Ascending aorta (tissue), 2 donors: ENCODE measurements at regions not wholly inside any gene's neighbourhood (a gene's known extent, or its start where the extent isn't known, plus 50 kb on each side); places are given as distances from the start of the nearest gene placed in this dataset.

Experiments used
- DNase-seq, 2 donors: peaks; one replicate each; pipeline ENCODE4 v3.0.0-alpha.2; 2019; ENCODE audit warnings: low spot score in 2 of 2
- H3K27ac ChIP-seq, 2 donors: fragments of 200-600 bp; sonication (generic); one replicate each; pipeline ENCODE4 v1.5.1; 2016 to 2017; ENCODE audit warnings: mild to moderate bottlenecking in 1 of 2
- H3K27me3 ChIP-seq: fragments of 200-600 bp; sonication (generic); one replicate; pipeline ENCODE4 v1.5.1; 2017
- H3K36me3 ChIP-seq, 2 donors: fragments of 200-600 bp; sonication (generic); one replicate each; pipeline ENCODE4 v1.5.1; 2016
- H3K4me1 ChIP-seq, 2 donors: fragments of 200-600 bp; sonication (generic); one replicate each; pipeline ENCODE4 v1.5.1; 2016 to 2017; ENCODE audit warnings: mild to moderate bottlenecking in 1 of 2
- H3K4me3 ChIP-seq, 2 donors: fragments of 200-600 bp; sonication (generic); one replicate each; pipeline ENCODE4 v1.5.1; 2016 to 2017; ENCODE audit warnings: mild to moderate bottlenecking in 1 of 2
- H3K9me3 ChIP-seq, 2 donors: fragments of 200-600 bp; sonication (generic); one replicate each; pipeline ENCODE4 v1.5.1; 2016
- CTCF ChIP-seq, 3 experiments: fragments of 200-600 bp in 2 of 3; fragments of 450-650 bp in 1 of 3; sonication (generic) in 2 of 3; IDR thresholded peaks; one replicate each; pipeline ENCODE4 v1.5.1; 2016 to 2019; ENCODE audit warnings: antibody characterized with exemption in 3 of 3, mild to moderate bottlenecking in 1 of 3, moderate library complexity in 1 of 3
- intact Hi-C: fragments of 100-400 bp; cut with DNase I; formaldehyde crosslinking; loops from one replicate; pipeline ENCODE4 v1.15.1; 2023

DNA sequence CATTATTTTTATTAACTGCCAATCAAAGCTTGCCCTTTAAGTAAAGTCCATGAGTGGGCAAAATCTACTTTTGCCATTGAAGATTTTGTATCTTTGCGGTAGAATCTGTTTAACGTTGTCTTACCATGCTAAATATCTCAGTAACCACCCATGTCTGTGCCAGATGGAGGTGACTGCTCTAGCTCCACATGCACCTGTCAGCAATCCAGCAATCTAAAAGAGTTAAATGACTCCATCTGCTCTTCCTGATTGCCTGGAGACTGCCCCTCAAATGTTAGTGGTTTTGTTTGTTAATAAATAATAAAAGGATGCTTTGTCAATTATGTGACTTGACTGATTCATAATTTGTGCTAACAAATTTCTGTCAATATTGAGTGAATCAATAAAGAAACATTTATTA lies 141.7 kb downstream of the RBM43 start:
- Histone ChIP-seq H3K4me1 (no peaks in the 10 kb centered on the region), H3K27me3 (no peaks in the 10 kb centered on the region), H3K9me3 (no peaks in the 10 kb centered on the region), H3K36me3 (no peaks in the 10 kb centered on the region), H3K27ac (no peak overlapping the region), H3K4me3 (no peak overlapping the region)
- no peak for DNase-seq
- no peak for TF ChIP-seq CTCF (IDR thresholded peaks at IDR 0.05)
- intact Hi-C loops, result no loop called here

- TF ChIP-seq CTCF (IDR thresholded peaks at IDR 0.05), result no peak
- intact Hi-C loops, result no loop called here
- no peaks in the 10 kb centered on the region for H3K27me3 ChIP-seq
- H3K4me3 ChIP-seq, result no peak overlapping the region
- H3K4me1 ChIP-seq, result no peaks in the 10 kb centered on the region
- no peaks in the 10 kb centered on the region for H3K36me3 ChIP-seq
- no peak overlapping the region for H3K27ac ChIP-seq
- DNase-seq, result no peak
- H3K9me3 ChIP-seq, result no peaks in the 10 kb centered on the region
Measured at GRCh38 chr2:151119374-151119773, 142.3 kb downstream of the RBM43 start.

DNA sequence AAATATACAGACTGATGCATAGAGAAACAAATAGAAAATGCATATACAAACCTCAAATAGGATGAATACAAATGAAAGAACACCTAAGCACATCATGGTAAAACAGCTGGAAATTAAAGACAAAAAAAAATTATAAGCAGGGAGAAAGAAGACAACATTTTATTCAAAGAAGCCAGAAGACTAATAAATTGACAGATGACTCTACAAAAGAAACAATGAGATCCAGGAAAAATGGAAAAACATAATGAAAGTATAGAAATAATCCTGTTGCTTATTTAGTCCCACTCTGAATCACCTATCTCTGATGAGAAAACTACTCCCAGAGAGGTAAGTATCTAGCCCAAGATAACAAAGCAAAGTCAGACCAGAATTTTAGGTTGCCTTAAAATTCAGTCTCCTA lies 143.4 kb downstream of the RBM43 start:
- H3K27me3 ChIP-seq, result no peaks in the 10 kb centered on the region
- DNase-seq, result no peak
- H3K4me3 ChIP-seq, result no peak overlapping the region
- no peak overlapping the region for H3K27ac ChIP-seq
- no peaks in the 10 kb centered on the region for H3K36me3 ChIP-seq
- no peaks in the 10 kb centered on the region for H3K4me1 ChIP-seq
- H3K9me3 ChIP-seq, result no peaks in the 10 kb centered on the region
- intact Hi-C loops, result no loop called here
- no peak for TF ChIP-seq CTCF (IDR thresholded peaks at IDR 0.05)

DNA sequence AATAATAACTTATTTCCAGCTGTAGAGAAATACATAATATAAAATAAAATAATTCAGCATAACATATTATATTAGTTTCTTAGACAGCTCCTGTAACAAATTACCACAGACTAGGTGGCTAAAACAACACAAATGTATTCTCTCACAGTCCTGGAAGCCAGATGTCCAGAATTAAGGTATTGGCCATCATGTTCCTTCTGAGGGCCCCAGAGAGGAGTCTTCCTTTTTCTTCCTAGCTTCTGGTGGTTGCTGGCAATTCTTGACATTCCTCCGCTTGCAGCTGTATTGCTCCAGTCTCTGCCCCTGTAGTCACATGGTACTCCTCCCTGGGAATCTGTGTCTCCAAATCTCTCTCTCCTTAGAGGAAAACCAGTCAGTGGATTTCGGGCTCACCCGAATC lies 146.8 kb downstream of the RBM43 start:
- Histone ChIP-seq H3K4me3 (no peak overlapping the region), H3K4me1 (no peaks in the 10 kb centered on the region), H3K27me3 (no peaks in the 10 kb centered on the region), H3K9me3 (no peaks in the 10 kb centered on the region), H3K36me3 (no peaks in the 10 kb centered on the region), H3K27ac (no peak overlapping the region)
- no peak for DNase-seq
- no peak for TF ChIP-seq CTCF (IDR thresholded peaks at IDR 0.05)
- intact Hi-C loops, result no loop called here

DNA sequence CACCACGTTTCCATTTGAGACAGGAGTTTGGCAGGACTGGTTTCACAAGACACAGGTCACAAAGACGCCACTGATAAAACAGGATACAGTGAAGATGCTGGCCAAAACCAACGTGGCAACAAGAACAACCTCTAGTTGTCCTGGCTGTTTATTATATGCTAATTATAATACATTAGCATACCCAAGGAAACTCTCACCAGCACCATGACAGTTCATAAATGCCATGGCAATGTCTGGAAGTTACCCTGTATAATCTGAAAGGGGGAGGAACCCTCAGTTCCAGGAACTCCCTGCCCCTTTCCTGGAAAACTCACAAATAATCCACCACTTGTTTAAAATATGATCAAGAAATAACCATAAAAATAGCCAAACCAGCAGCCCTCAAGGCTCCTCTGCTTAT lies 148.3 kb downstream of the RBM43 start:
- peaks cover 0 to under 1% of the 10 kb centered on the region in 2 donors for H3K9me3 ChIP-seq
- intact Hi-C loops, result no loop called here
- H3K27ac ChIP-seq, result no peak overlapping the region
- H3K27me3 ChIP-seq, result no peaks in the 10 kb centered on the region
- no peak overlapping the region for H3K4me3 ChIP-seq
- no peak for TF ChIP-seq CTCF (IDR thresholded peaks at IDR 0.05)
- DNase-seq, result no peak
- no peaks in the 10 kb centered on the region for H3K4me1 ChIP-seq
- H3K36me3 ChIP-seq, result no peaks in the 10 kb centered on the region

DNA sequence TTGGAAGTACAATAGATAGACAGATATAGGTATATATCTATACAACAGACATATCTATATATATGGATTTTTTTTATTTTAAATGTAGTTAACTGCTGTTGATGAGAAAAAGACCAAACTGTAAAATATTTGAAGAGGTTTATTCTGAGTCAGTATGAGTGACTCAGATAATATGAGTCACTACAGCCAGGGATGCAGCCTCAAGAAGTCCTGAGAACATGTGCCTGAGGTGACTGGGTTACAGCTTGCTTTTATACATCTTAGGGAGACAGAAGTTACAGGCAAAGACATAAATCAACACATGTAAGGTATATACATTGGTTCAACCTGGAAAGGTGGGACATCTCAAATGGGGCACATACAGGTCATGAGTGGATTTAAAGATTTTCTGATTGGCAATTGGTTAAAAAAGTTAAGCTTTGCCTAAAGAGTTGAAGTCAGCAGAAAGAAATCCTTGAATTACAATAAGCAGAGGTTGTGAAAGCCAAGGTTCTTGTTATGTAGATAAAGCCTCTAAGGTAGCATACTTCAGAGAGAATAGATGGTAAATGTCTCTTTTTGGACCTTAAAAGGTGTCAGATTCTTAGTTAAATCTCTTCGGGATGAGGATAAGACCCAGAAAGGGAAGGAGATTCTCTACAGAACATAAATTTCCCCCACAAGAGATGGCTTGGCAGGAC lies 149.9 kb downstream of the RBM43 start:
- intact Hi-C loops, result no loop called here
- H3K27me3 ChIP-seq, result no peaks in the 10 kb centered on the region

More for the DNA sequence above, 149.9 kb downstream of the RBM43 start:
- no peak for TF ChIP-seq CTCF (IDR thresholded peaks at IDR 0.05)
- DNase-seq, result no peak
- Histone ChIP-seq H3K9me3 (peaks cover 0 to 5% of the 10 kb centered on the region in 2 donors), H3K4me1 (no peaks in the 10 kb centered on the region), H3K4me3 (no peak overlapping the region), H3K27ac (no peak overlapping the region), H3K36me3 (no peaks in the 10 kb centered on the region)
